Omental fat pad (tissue), 3 donors: ENCODE measurements at regions not wholly inside any gene's neighbourhood (a gene's known extent, or its start where the extent isn't known, plus 50 kb on each side); places are given as distances from the start of the nearest gene placed in this dataset.
"Not testable (repeated sequence)": the region's sequence is repeated elsewhere in the genome, so short reads cannot be mapped to it uniquely, and the experiment has no call there.

ENCODE experiments used
- ATAC-seq: fragments of 150-250 bp; one replicate; pipeline ENCODE4 v1.9.1; 2016; ENCODE audit warnings: mild to moderate bottlenecking, moderate library complexity; ENCODE audit not compliant: low FRiP score
- DNase-seq: peaks from one replicate; pipeline ENCODE4 v3.0.0-alpha.2; 2019; ENCODE audit warnings: low spot score
- CTCF ChIP-seq, 3 donors: fragments of 450-650 bp; IDR thresholded peaks; one replicate each; pipeline ENCODE4 v1.5.1; 2016 to 2017; ENCODE audit warnings: antibody characterized with exemption in 3 of 3, mild to moderate bottlenecking in 3 of 3, moderate library complexity in 2 of 3

GRCh38 chr3:87120881-87121280 lies 106.2 kb upstream of the CHMP2B start:
- no peak for ATAC-seq
- no peak for TF ChIP-seq CTCF (IDR thresholded peaks at IDR 0.05)
- DNase-seq = no peak

- no peak for DNase-seq
- TF ChIP-seq CTCF (IDR thresholded peaks at IDR 0.05) = no peak
- no peak for ATAC-seq
Observed at GRCh38 chr3:87120236-87120635, 106.9 kb upstream of the CHMP2B start.

- TF ChIP-seq CTCF (IDR thresholded peaks at IDR 0.05) = no peak
Observed at GRCh38 chr3:87109465-87109864, 117.6 kb upstream of the CHMP2B start.

GRCh38 chr3:87101861-87102625 lies 111.1 kb upstream of the VGLL3 start:
- no peak for TF ChIP-seq CTCF (IDR thresholded peaks at IDR 0.05)
- DNase-seq (no peak), ATAC-seq (no peak)

More at GRCh38 chr3:87109465-87109864, 117.6 kb upstream of the CHMP2B start:
- no peak for ATAC-seq
- DNase-seq = no peak

- DNase-seq, ATAC-seq: not testable (repeated sequence)
Observed at GRCh38 chr3:87097733-87098132, 106.8 kb upstream of the VGLL3 start.

GRCh38 chr3:87090631-87091030 lies 99.7 kb upstream of the VGLL3 start:
- no peak for TF ChIP-seq CTCF (IDR thresholded peaks at IDR 0.05)
- ATAC-seq (no peak), DNase-seq (no peak)

- ATAC-seq (peak; percentile 89), DNase-seq (no peak)
Observed at GRCh38 chr3:87088993-87089841, 98.3 kb upstream of the VGLL3 start.

More at GRCh38 chr3:87088993-87089841, 98.3 kb upstream of the VGLL3 start:
- TF ChIP-seq CTCF (IDR thresholded peaks at IDR 0.05) = no peak
